LNCAP (cell line): ENCODE measurements at regions not wholly inside any gene's neighbourhood (a gene's known extent, or its start where the extent isn't known, plus 50 kb on each side); places are given as distances from the start of the nearest gene placed in this dataset.

Source experiments
- TF ChIP-seq, protein P1 (sequence below): fragments of 450-650 bp; IDR thresholded peaks from 2 replicates; pipeline ENCODE4 v1.5.1; 2017; ENCODE audit warnings: mild to moderate bottlenecking

DNA sequence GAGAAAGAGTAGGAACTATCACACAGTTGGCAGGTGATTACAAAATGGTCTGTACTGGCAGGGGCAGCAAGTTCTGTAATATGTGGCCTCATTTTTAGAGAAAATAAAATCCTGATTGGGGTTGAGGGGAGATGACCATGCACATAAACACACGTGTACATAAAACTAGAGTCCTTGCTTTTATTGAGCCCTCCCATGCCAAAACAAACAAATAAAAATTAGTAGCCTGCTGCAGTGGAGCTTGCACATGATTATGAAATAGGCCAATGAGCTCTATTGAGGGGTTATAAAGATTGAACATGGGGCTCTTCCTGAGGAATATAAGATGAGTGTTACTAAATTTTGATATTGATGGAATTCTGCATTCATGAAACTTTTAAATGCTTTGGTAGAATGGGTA lies 248.4 kb downstream of the ELAVL2 start:
- TF ChIP-seq, protein P1, sequence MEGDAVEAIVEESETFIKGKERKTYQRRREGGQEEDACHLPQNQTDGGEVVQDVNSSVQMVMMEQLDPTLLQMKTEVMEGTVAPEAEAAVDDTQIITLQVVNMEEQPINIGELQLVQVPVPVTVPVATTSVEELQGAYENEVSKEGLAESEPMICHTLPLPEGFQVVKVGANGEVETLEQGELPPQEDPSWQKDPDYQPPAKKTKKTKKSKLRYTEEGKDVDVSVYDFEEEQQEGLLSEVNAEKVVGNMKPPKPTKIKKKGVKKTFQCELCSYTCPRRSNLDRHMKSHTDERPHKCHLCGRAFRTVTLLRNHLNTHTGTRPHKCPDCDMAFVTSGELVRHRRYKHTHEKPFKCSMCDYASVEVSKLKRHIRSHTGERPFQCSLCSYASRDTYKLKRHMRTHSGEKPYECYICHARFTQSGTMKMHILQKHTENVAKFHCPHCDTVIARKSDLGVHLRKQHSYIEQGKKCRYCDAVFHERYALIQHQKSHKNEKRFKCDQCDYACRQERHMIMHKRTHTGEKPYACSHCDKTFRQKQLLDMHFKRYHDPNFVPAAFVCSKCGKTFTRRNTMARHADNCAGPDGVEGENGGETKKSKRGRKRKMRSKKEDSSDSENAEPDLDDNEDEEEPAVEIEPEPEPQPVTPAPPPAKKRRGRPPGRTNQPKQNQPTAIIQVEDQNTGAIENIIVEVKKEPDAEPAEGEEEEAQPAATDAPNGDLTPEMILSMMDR = no peak

DNA sequence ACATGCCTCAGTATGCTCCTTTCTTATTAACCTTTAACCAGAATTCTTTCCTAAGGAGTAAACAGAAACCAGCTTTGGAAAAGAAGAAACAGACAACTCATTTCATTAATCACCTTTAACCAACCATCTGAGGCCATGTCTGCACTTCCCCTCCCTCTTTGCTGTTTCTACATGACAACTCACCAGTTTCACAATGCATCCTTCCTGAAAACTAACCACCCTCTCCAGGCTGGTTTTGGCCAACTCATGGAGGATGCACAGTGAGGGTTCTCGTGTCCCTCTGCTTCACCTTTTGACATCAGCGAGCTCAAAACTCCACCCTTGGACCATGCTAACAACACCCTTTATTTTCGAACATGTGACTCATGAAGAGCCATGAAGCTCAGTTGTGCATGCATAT lies 244.1 kb downstream of the ELAVL2 start:
- TF ChIP-seq, protein P1 = no peak

DNA sequence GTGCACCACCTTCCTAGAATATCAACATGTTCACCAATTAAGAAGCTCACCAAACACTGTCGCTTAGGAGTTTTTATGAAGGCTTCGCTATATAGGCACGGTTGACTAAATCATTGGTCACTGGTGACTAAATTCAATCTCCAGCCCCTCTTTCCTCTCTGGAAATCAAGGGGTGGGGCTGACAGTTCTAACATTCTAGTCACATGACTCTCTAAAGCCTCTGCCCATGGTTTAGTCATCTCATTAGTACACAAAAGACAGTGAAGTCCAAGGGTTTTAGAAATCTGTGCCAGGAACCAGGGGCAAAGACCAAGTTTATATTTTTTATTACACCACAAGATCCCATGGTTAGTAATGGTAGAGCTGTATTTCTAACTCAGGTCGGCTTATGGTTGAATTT lies 243.2 kb downstream of the ELAVL2 start:
- TF ChIP-seq, protein P1 = no peak

DNA sequence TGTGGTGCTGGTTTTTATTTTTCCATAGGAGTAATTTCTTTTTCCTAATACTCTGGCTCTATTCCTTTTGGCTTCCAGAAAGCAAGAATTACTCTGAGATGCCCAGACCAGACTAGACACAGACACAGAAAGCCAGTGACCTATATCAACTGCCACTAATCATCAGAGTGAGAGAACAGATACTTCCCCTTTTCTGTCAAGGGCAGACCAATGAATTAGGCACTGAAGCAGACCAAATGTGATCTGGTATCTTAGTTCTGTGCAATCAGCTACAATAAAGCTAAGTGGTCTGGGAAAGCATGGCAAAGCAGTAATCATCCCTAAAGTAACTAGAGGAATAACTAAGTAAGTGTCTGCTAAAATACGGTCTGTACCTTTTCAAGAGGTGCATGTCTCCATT lies 239.1 kb downstream of the ELAVL2 start:
- TF ChIP-seq, protein P1 = no peak

DNA sequence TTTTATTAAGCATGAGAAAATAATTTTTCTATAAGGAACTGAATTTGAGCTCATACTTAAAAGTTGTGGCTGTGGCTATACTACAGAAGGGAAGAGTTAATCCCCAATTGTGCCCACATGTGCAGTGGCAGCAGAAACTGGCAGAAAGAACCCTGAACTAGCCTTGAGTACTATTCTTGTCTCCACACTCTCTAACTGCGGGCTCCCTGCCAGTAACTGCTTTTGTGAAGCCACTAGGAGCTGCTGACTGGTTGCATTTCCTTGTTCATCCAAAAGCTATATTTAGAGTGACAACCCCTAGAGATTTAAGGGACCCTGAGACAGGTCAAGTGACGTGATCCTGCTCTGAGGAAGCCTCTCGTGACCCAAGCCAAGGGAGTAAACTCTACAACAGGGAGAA lies 238.6 kb downstream of the ELAVL2 start:
- TF ChIP-seq, protein P1 = no peak

DNA sequence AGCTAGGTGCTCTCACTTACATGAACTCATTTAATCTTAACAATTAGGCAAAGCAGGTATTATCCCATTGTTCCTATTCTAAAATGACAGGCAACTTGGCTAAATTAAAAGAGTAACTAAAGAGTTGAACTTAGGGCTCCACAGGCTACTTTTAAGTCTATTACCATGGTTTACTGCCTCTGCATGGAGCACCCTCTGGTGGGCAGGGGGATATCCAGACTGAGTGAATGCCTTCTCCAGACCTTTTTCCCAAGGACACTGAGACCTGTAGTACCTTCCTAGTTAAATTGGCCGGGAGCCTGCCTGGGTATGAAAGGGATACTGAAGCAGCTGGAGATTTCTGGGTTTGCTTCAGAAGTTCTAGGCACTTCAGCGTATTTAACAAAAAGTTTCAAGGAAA lies 238.1 kb downstream of the ELAVL2 start:
- TF ChIP-seq, protein P1 = no peak

DNA sequence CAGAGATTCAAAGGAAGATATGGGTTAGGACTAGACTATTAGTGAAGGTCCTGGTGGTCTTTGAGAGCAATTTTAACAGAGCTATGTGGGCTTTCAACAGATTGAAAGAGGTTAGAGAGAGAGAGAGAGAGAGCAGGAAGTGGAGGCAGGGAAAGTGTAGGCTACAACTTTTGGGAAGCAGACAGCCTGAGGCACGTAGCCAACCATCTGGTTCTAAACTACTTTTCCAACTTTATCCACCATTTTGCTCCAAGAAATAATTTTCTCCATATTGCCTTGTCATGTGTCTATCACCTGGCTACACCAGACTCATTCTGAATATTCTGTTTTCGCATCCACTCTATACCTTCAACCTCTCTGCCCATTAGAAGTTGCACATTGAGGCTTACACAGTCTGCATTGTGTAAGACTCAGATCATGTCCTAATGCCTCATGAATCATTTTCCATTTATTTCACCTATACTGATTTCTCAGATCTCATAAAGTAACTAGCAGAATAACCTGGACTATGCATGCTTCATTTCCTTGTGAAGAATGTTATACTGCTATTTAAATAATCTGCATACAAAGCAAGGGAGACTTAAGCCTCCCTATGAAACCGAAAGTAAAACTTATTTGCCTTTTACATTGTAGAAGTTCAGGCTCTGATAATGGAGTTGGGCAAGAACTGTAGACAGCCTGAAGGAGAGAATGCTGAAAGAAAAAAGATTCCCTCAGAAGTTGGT lies 235.6 kb downstream of the ELAVL2 start:
- TF ChIP-seq, protein P1 = no peak

DNA sequence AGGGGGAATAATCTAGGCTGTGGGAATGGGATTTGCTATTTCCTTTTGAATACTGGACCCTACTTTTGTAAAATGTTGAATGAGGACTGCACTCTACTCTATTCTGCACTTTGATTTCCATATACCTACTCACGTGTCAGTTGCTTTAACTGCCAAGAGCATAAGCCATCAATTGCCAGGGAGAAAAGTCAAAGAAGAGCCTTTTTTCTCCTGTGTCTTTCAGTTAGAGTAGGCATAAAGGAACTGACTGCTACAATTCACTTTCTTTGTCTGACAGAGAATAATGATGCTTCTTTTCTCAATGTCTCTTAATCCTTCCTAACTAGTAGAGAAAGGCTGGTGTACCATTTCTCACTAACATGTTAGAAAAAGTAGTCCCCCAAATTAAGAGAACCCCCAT lies 231.6 kb downstream of the ELAVL2 start:
- TF ChIP-seq, protein P1 = no peak
